Fibroblast of lung (primary cell): ENCODE measurements at regions not wholly inside any gene's neighbourhood (a gene's known extent, or its start where the extent isn't known, plus 50 kb on each side); places are given as distances from the start of the nearest gene placed in this dataset.
A peak's percentile ranks its signal among the peaks of the same experiment; 100 is the strongest.

ENCODE experiments used
- DNase-seq, 2 donors: peaks; one replicate each; pipeline versions ENCODE4 v3.0.0 to v3.0.0-alpha.2; 2010; ENCODE audit warnings: low read depth in 2 of 2
- H2AFZ ChIP-seq: 2 replicates; pipeline ENCODE4 v1.5.1; 2012; ENCODE audit warnings: low read length, control low read depth, inconsistent platforms
- H3K27ac ChIP-seq: 2 replicates; pipeline ENCODE4 v1.5.1; 2011; ENCODE audit warnings: low read length, control low read depth; ENCODE audit not compliant: insufficient read depth
- H3K27me3 ChIP-seq: 2 replicates; pipeline ENCODE4 v1.5.1; 2011; ENCODE audit warnings: mild to moderate bottlenecking, low read length; ENCODE audit not compliant: control insufficient read depth, insufficient read depth
- H3K36me3 ChIP-seq: 2 replicates; pipeline ENCODE4 v1.5.1; 2011; ENCODE audit warnings: low read length; ENCODE audit not compliant: control insufficient read depth, insufficient read depth
- H3K4me1 ChIP-seq: 2 replicates; pipeline ENCODE4 v1.5.1; 2011; ENCODE audit warnings: low read length; ENCODE audit not compliant: control insufficient read depth, insufficient read depth; ENCODE audit errors: extremely low read depth
- H3K4me2 ChIP-seq: 2 replicates; pipeline ENCODE4 v1.5.1; 2011; ENCODE audit warnings: low read length, control low read depth; ENCODE audit not compliant: insufficient read depth; ENCODE audit errors: extremely low read depth
- H3K4me3 ChIP-seq, 4 experiments: fragments of 200-600 bp in 1 of 4; sonication (generic) in 1 of 4; replicated peaks in 1 of 4; 2 replicates each; pipeline ENCODE4 v1.5.1; 2011 to 2016; ENCODE audit warnings: low read length in 4 of 4, low read depth in 3 of 4, mild to moderate bottlenecking in 3 of 4, control low read depth in 2 of 4, inconsistent platforms in 1 of 4, mixed read lengths in 1 of 4; ENCODE audit not compliant: insufficient read depth in 1 of 4; ENCODE audit errors: control extremely low read depth in 1 of 4
- H3K79me2 ChIP-seq: 2 replicates; pipeline ENCODE4 v1.5.1; 2012; ENCODE audit warnings: mild to moderate bottlenecking, low read length, inconsistent platforms; ENCODE audit not compliant: control insufficient read depth, insufficient read depth
- H3K9ac ChIP-seq: 2 replicates; pipeline ENCODE4 v1.5.1; 2011; ENCODE audit warnings: mild to moderate bottlenecking, low read length, control low read depth; ENCODE audit not compliant: insufficient read depth
- H3K9me3 ChIP-seq: 2 replicates; pipeline ENCODE4 v1.5.1; 2012; ENCODE audit warnings: low read depth, low read length; ENCODE audit not compliant: control insufficient read depth, insufficient read depth
- H4K20me1 ChIP-seq: 2 replicates; pipeline ENCODE4 v1.5.1; 2011; ENCODE audit warnings: low read length; ENCODE audit not compliant: control insufficient read depth, insufficient read depth; ENCODE audit errors: extremely low read depth
- EZH2 ChIP-seq: IDR thresholded peaks from 2 replicates; pipeline ENCODE4 v1.5.1; 2012; ENCODE audit warnings: low read length, control low read depth, mild to moderate bottlenecking; ENCODE audit errors: missing control alignments
- TF ChIP-seq, protein P1 (sequence below), 2 donors: IDR thresholded peaks in 1 of 2; conservative IDR thresholded peaks in 1 of 2; 1 replicate in 1 of 2; 2 replicates in 1 of 2; pipeline ENCODE4 v1.5.1; 2011 to 2012; ENCODE audit warnings: low read length in 2 of 2, control low read depth in 1 of 2, inconsistent platforms in 1 of 2, low read depth in 1 of 2, mild to moderate bottlenecking in 1 of 2

DNA sequence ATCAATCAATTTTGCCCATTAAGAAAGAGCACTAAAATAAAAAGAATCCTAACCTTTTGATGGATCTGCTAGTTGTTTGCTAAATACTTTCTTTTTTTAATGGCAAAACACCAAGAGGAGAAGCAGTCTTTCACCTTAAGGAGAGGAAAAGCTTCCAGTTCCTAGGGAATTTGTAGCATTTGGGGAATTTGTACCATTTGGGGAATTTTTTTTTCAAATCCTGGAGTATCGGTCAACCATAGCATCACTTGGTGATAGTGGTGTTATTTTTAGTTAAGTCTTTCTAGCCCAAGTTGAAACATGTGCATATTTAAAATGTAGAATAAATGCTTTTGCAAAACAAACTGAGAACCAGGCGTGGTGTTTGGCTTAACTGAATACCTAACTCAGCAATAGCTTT lies 117.5 kb upstream of the SEMA6D start:
- TF ChIP-seq, protein P1, sequence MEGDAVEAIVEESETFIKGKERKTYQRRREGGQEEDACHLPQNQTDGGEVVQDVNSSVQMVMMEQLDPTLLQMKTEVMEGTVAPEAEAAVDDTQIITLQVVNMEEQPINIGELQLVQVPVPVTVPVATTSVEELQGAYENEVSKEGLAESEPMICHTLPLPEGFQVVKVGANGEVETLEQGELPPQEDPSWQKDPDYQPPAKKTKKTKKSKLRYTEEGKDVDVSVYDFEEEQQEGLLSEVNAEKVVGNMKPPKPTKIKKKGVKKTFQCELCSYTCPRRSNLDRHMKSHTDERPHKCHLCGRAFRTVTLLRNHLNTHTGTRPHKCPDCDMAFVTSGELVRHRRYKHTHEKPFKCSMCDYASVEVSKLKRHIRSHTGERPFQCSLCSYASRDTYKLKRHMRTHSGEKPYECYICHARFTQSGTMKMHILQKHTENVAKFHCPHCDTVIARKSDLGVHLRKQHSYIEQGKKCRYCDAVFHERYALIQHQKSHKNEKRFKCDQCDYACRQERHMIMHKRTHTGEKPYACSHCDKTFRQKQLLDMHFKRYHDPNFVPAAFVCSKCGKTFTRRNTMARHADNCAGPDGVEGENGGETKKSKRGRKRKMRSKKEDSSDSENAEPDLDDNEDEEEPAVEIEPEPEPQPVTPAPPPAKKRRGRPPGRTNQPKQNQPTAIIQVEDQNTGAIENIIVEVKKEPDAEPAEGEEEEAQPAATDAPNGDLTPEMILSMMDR (conservative IDR thresholded peaks at IDR 0.05 in 1 of 2, IDR thresholded peaks at IDR 0.05 in 1 of 2; ENCODE audit: low read depth in 1 of 2, low read length in 2 of 2): no peak
- TF ChIP-seq EZH2: no peak

DNA sequence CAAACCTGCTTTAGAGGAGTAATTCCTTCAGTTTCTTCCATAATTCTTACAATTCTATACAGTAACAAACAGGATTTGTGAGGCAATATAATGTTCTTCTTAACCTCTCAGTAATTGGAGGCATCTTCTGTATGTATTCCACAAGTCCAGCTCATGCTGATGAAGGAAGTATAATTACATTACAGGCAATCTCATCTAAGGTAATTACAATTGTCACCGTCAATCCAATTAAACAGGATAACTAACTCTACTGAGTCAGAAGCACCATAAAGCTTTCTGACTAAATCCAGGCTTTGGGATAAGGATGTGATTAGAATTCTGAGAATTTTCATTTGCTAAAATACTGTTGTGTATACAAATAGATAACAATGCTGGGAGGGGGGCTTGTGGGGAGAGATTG lies 115.2 kb upstream of the SEMA6D start:
- TF ChIP-seq EZH2: no peak
- TF ChIP-seq, protein P1 (conservative IDR thresholded peaks at IDR 0.05 in 1 of 2, IDR thresholded peaks at IDR 0.05 in 1 of 2; ENCODE audit: low read depth in 1 of 2, low read length in 2 of 2): no peak
- Histone ChIP-seq H3K9ac (no peak overlapping the region), H4K20me1 (no peaks in the 10 kb centered on the region), H3K9me3 (no peaks in the 10 kb centered on the region), H3K4me3 (no peak overlapping the region), H3K27me3 (no peaks in the 10 kb centered on the region), H3K4me1 (no peaks in the 10 kb centered on the region), H2AFZ (no peak overlapping the region), H3K79me2 (no peaks in the 10 kb centered on the region), H3K27ac (no peak overlapping the region), H3K36me3 (no peaks in the 10 kb centered on the region), H3K4me2 (no peak overlapping the region)
- no peak for DNase-seq

More for the DNA sequence above, 117.5 kb upstream of the SEMA6D start:
- no peak for DNase-seq
- no peaks in the 10 kb centered on the region for H3K9me3 ChIP-seq
- no peak overlapping the region for H3K4me2 ChIP-seq
- H3K27me3 ChIP-seq: no peaks in the 10 kb centered on the region
- H3K79me2 ChIP-seq: no peaks in the 10 kb centered on the region
- no peak overlapping the region for H3K4me3 ChIP-seq
- no peaks in the 10 kb centered on the region for H4K20me1 ChIP-seq
- no peak overlapping the region for H2AFZ ChIP-seq
- no peaks in the 10 kb centered on the region for H3K4me1 ChIP-seq
- H3K36me3 ChIP-seq: no peaks in the 10 kb centered on the region
- no peak overlapping the region for H3K27ac ChIP-seq
- H3K9ac ChIP-seq: no peak overlapping the region

DNA sequence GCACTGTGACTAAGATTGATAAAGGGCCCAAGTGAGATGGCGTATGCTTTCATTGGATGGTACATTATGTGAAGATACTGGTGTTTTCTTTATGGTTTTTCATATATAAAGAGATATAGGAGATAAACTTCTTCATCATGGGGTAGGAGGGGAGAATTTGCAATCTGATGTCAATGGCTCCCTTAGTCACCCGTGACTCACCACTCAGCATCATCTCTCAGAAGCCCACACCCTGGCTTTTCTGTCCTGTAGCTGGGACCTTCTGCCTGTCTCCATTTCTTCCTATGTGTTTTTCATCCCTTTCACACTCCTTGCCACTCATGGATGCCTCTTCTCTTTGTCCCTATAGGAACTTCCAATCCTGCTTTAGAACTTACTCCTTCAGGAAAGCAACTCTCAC lies 114.3 kb upstream of the SEMA6D start:
- peak; percentile 13 to 37 for DNase-seq
- H2AFZ ChIP-seq: no peak overlapping the region
- no peaks in the 10 kb centered on the region for H3K9me3 ChIP-seq
- H4K20me1 ChIP-seq: no peaks in the 10 kb centered on the region
- H3K4me2 ChIP-seq: no peak overlapping the region
- H3K79me2 ChIP-seq: no peaks in the 10 kb centered on the region
- no peaks in the 10 kb centered on the region for H3K4me1 ChIP-seq
- no peaks in the 10 kb centered on the region for H3K36me3 ChIP-seq
- H3K4me3 ChIP-seq: no peak overlapping the region
- H3K27me3 ChIP-seq: no peaks in the 10 kb centered on the region
- H3K9ac ChIP-seq: no peak overlapping the region
- TF ChIP-seq EZH2: no peak
- TF ChIP-seq, protein P1 (conservative IDR thresholded peaks at IDR 0.05 in 1 of 2, IDR thresholded peaks at IDR 0.05 in 1 of 2; ENCODE audit: low read depth in 1 of 2, low read length in 2 of 2): no peak
- no peak overlapping the region for H3K27ac ChIP-seq
